Osteoblast (primary cell): ENCODE measurements at regions not wholly inside any gene's neighbourhood (a gene's known extent, or its start where the extent isn't known, plus 50 kb on each side); places are given as distances from the start of the nearest gene placed in this dataset.

Source experiments
- DNase-seq: peaks from one replicate; pipeline ENCODE4 v3.0.0; 2011; ENCODE audit warnings: low spot score, mixed read lengths; ENCODE audit not compliant: insufficient read length; ENCODE audit errors: missing footprints
- H2AFZ ChIP-seq: 2 replicates; pipeline ENCODE4 v1.6.0; 2011; ENCODE audit warnings: mild to moderate bottlenecking, low read length
- H3K27ac ChIP-seq: 2 replicates; pipeline ENCODE4 v1.5.1; 2011; ENCODE audit warnings: mild to moderate bottlenecking, low read depth, low read length, moderate library complexity
- H3K27me3 ChIP-seq: 2 replicates; pipeline ENCODE4 v1.6.0; 2012; ENCODE audit warnings: mild to moderate bottlenecking, control low read depth, inconsistent platforms, low read length, moderate library complexity; ENCODE audit not compliant: insufficient read depth
- H3K36me3 ChIP-seq: 2 replicates; pipeline ENCODE4 v1.5.1; 2011; ENCODE audit warnings: mild to moderate bottlenecking, low read length, control low read depth, moderate library complexity; ENCODE audit not compliant: insufficient read depth
- H3K4me1 ChIP-seq: 2 replicates; pipeline ENCODE4 v1.5.1; 2011; ENCODE audit warnings: mild to moderate bottlenecking, low read length, control low read depth, moderate library complexity; ENCODE audit not compliant: insufficient read depth
- H3K4me2 ChIP-seq: 2 replicates; pipeline ENCODE4 v1.6.0; 2011; ENCODE audit warnings: mild to moderate bottlenecking, low read length; ENCODE audit not compliant: insufficient read depth
- H3K4me3 ChIP-seq: fragments of 200-600 bp; sonication (generic); 3 replicates; pipeline ENCODE4 v1.5.1; 2012; ENCODE audit warnings: mild to moderate bottlenecking, low read length, inconsistent platforms; ENCODE audit not compliant: insufficient read depth
- H3K79me2 ChIP-seq: 2 replicates; pipeline ENCODE4 v1.6.0; 2012; ENCODE audit warnings: mild to moderate bottlenecking, low read length, control low read depth, inconsistent platforms; ENCODE audit not compliant: insufficient read depth
- H3K9me3 ChIP-seq: 2 replicates; pipeline ENCODE4 v1.5.1; 2011; ENCODE audit warnings: low read depth, low read length, control low read depth
- H4K20me1 ChIP-seq: 2 replicates; pipeline ENCODE4 v1.6.0; 2012; ENCODE audit warnings: mild to moderate bottlenecking, low read length, control low read depth; ENCODE audit not compliant: insufficient read depth
- TF ChIP-seq, protein P1 (sequence below): IDR thresholded peaks from 2 replicates; pipeline ENCODE4 v1.5.1; 2011; ENCODE audit warnings: mild to moderate bottlenecking, low read depth, low read length, moderate library complexity; ENCODE audit errors: extremely low read depth

GRCh38 chr6:130676077-130676772, 151.0 kb upstream of the SMLR1 start:
- Histone ChIP-seq H2AFZ (no peak overlapping the region), H3K27ac (no peak overlapping the region), H3K4me2 (no peak overlapping the region), H3K79me2 (no peaks in the 10 kb centered on the region), H3K27me3 (no peaks in the 10 kb centered on the region), H3K4me3 (no peak overlapping the region), H3K36me3 (no peaks in the 10 kb centered on the region), H3K4me1 (peaks cover 28% of the 10 kb centered on the region), H3K9me3 (no peaks in the 10 kb centered on the region), H4K20me1 (no peaks in the 10 kb centered on the region)
- no peak for DNase-seq
- TF ChIP-seq, protein P1, sequence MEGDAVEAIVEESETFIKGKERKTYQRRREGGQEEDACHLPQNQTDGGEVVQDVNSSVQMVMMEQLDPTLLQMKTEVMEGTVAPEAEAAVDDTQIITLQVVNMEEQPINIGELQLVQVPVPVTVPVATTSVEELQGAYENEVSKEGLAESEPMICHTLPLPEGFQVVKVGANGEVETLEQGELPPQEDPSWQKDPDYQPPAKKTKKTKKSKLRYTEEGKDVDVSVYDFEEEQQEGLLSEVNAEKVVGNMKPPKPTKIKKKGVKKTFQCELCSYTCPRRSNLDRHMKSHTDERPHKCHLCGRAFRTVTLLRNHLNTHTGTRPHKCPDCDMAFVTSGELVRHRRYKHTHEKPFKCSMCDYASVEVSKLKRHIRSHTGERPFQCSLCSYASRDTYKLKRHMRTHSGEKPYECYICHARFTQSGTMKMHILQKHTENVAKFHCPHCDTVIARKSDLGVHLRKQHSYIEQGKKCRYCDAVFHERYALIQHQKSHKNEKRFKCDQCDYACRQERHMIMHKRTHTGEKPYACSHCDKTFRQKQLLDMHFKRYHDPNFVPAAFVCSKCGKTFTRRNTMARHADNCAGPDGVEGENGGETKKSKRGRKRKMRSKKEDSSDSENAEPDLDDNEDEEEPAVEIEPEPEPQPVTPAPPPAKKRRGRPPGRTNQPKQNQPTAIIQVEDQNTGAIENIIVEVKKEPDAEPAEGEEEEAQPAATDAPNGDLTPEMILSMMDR, result no peak

DNA sequence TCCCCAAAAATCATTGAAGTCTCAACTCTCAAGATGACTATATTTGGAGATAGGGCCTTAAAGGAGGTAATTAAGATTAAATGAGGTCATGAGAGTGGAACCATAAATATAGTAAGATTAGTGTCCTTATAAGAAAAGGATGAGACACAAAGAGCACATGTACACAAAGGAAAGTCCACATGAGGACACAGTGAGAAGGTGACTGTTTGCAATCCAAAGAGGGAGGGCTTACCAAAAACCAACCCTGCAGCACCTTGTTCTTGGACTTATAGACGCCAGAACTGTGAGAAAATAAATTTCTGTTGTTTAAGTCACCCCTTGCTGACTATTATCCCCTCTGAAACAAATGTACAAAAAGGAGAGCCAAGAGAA, 150.4 kb upstream of the SMLR1 start:
- H3K4me3 ChIP-seq, result no peak overlapping the region
- no peaks in the 10 kb centered on the region for H3K27me3 ChIP-seq
- H4K20me1 ChIP-seq, result no peaks in the 10 kb centered on the region
- peaks cover 32% of the 10 kb centered on the region for H3K4me1 ChIP-seq
- H3K4me2 ChIP-seq, result no peak overlapping the region
- no peaks in the 10 kb centered on the region for H3K36me3 ChIP-seq
- H3K9me3 ChIP-seq, result no peaks in the 10 kb centered on the region
- no peak overlapping the region for H2AFZ ChIP-seq
- no peaks in the 10 kb centered on the region for H3K79me2 ChIP-seq
- TF ChIP-seq, protein P1, result no peak
- no peak for DNase-seq
- no peak overlapping the region for H3K27ac ChIP-seq

- no peak for DNase-seq
- H2AFZ ChIP-seq, result no peak overlapping the region
- no peak overlapping the region for H3K4me3 ChIP-seq
- TF ChIP-seq, protein P1, result no peak
- H3K4me2 ChIP-seq, result no peak overlapping the region
- H4K20me1 ChIP-seq, result no peaks in the 10 kb centered on the region
- H3K27me3 ChIP-seq, result no peaks in the 10 kb centered on the region
- H3K79me2 ChIP-seq, result no peaks in the 10 kb centered on the region
- H3K36me3 ChIP-seq, result no peaks in the 10 kb centered on the region
- no peaks in the 10 kb centered on the region for H3K9me3 ChIP-seq
- H3K4me1 ChIP-seq, result peaks cover 32% of the 10 kb centered on the region
- H3K27ac ChIP-seq, result no peak overlapping the region
Observed at GRCh38 chr6:130677312-130677711, 149.9 kb upstream of the SMLR1 start.

DNA sequence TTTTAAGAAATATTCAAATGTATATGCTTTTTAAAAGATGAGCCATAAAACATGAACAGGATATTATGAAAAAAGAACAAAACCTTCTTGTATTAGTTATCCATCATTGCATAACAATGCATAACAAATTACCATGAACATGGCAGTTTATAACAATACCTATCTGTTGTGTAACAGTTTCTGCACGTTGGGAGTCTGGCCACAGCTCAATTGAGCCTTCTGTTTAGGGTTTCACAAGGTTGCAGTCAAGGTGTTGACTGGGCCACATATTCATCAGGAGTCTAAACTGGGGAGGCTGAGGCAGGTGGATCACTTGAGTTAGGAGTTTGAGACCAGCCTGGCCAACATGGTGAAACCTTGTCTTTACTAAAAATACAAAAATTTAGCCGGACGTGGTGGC, 149.4 kb upstream of the SMLR1 start:
- no peaks in the 10 kb centered on the region for H4K20me1 ChIP-seq
- H3K4me3 ChIP-seq, result no peak overlapping the region
- H3K9me3 ChIP-seq, result no peaks in the 10 kb centered on the region
- no peak for DNase-seq
- H3K27ac ChIP-seq, result no peak overlapping the region
- no peaks in the 10 kb centered on the region for H3K36me3 ChIP-seq
- TF ChIP-seq, protein P1, result no peak
- H3K79me2 ChIP-seq, result no peaks in the 10 kb centered on the region
- H2AFZ ChIP-seq, result no peak overlapping the region
- no peaks in the 10 kb centered on the region for H3K27me3 ChIP-seq
- H3K4me1 ChIP-seq, result peaks cover 32% of the 10 kb centered on the region
- no peak overlapping the region for H3K4me2 ChIP-seq
